Upper lobe of left lung (tissue), 6 donors: ENCODE measurements at regions not wholly inside any gene's neighbourhood (a gene's known extent, or its start where the extent isn't known, plus 50 kb on each side); places are given as distances from the start of the nearest gene placed in this dataset.

ENCODE experiments used
- ATAC-seq, 2 donors: fragments of 200-7000 bp; cut with Tn5 transposase; one replicate each; pipeline ENCODE4 v1.9.1; 2022; ENCODE audit warnings: mild to moderate bottlenecking in 2 of 2, moderate library complexity in 2 of 2; ENCODE audit not compliant: low FRiP score in 2 of 2
- DNase-seq, 2 donors: peaks; one replicate each; pipeline ENCODE4 v3.0.0-alpha.2; 2019 to 2020
- H3K27ac ChIP-seq, 4 donors: fragments of 200-600 bp; sonication (generic); one replicate each; pipeline ENCODE4 v1.5.1; 2016 to 2019
- H3K27me3 ChIP-seq, 4 donors: fragments of 200-600 bp; sonication (generic); one replicate each; pipeline ENCODE4 v1.5.1; 2017 to 2019
- H3K36me3 ChIP-seq, 4 donors: fragments of 200-600 bp; sonication (generic); one replicate each; pipeline ENCODE4 v1.5.1; 2016 to 2019
- H3K4me1 ChIP-seq, 4 donors: fragments of 200-600 bp; sonication (generic); one replicate each; pipeline ENCODE4 v1.5.1; 2018 to 2019
- H3K4me3 ChIP-seq, 4 donors: fragments of 200-600 bp; sonication (generic); one replicate each; pipeline ENCODE4 v1.5.1; 2017 to 2019; ENCODE audit warnings: mild to moderate bottlenecking in 2 of 4, moderate library complexity in 1 of 4
- H3K9me3 ChIP-seq, 4 donors: fragments of 200-600 bp; sonication (generic); one replicate each; pipeline ENCODE4 v1.5.1; 2018 to 2019
- CTCF ChIP-seq, 6 experiments: fragments of 450-650 bp in 4 of 6; fragments of 200-600 bp in 2 of 6; sonication (generic) in 2 of 6; IDR thresholded peaks; one replicate each; pipeline ENCODE4 v1.5.1; 2016 to 2019; ENCODE audit warnings: antibody characterized with exemption in 6 of 6
- EP300 ChIP-seq, 4 donors: sonication (generic); formaldehyde crosslinking; IDR thresholded peaks; one replicate each; pipeline ENCODE4 v1.5.1; 2017; ENCODE audit warnings: antibody characterized with exemption in 4 of 4, control low read depth in 2 of 4
- POLR2A ChIP-seq, 4 donors: fragments of 450-650 bp; IDR thresholded peaks; one replicate each; pipeline ENCODE4 v1.5.1; 2016 to 2017; ENCODE audit warnings: antibody characterized with exemption in 4 of 4, mild to moderate bottlenecking in 2 of 4
- POLR2AphosphoS5 ChIP-seq, 2 donors: sonication (generic); formaldehyde crosslinking; IDR thresholded peaks; one replicate each; pipeline ENCODE4 v1.5.1; 2017; ENCODE audit warnings: antibody characterized with exemption in 2 of 2
- WGBS, 2 donors: methylation state at CpG; one replicate each; pipeline ENCODE4 v1.1.5; 2017 to 2018; 5-methylcytosine and 5-hydroxymethylcytosine counted together
- donor health status: DM: no; HTN: no; CAD: no; lungs with moderate emphysema.
- donor health status: DM: no; HTN: yes; CAD: no; lungs with severe emphysema.

- Histone ChIP-seq H3K9me3 (no peaks in the 10 kb centered on the region), H3K4me3 (no peak overlapping the region), H3K4me1 (peaks cover 0 to 2% (median 0%) of the 10 kb centered on the region in 4 donors), H3K36me3 (no peaks in the 10 kb centered on the region), H3K27ac (peak overlapping the region; percentile 10 to 61 (median 38)), H3K27me3 (no peaks in the 10 kb centered on the region)
- DNase-seq = no peak
- peak in 1 of 2 donors; percentile 40 for ATAC-seq
- WGBS, 2 donors = 64 to 90% methylated on average over 1 of the region's 1 CpG
- TF ChIP-seq POLR2A (IDR thresholded peaks at IDR 0.05) = no peak
- no peak for TF ChIP-seq EP300 (IDR thresholded peaks at IDR 0.05)
- no peak for TF ChIP-seq POLR2AphosphoS5 (IDR thresholded peaks at IDR 0.05)
- no peak for TF ChIP-seq CTCF (IDR thresholded peaks at IDR 0.05)
These were observed 50.8 kb upstream of the AOAH start for GRCh38 chr7:36775061-36775620.
